H9 (cell line): ENCODE measurements at regions not wholly inside any gene's neighbourhood (a gene's known extent, or its start where the extent isn't known, plus 50 kb on each side); places are given as distances from the start of the nearest gene placed in this dataset.

Experiments used
- DNase-seq: peaks from one replicate; pipeline ENCODE4 v3.0.0-alpha.2; 2017
- H2AFZ ChIP-seq: one replicate; pipeline ENCODE4 v1.6.1; 2013; ENCODE audit warnings: mild to moderate bottlenecking, low read length, control low read depth, moderate library complexity
- H2AK5ac ChIP-seq: 2 replicates; pipeline ENCODE4 v1.6.1; 2013; ENCODE audit warnings: low read length, control low read depth, mixed read lengths; ENCODE audit not compliant: insufficient read length
- H2BK120ac ChIP-seq: one replicate; pipeline ENCODE4 v1.6.1; 2013; ENCODE audit warnings: low read depth, mild to moderate bottlenecking, low read length, control low read depth, inconsistent platforms; ENCODE audit not compliant: poor library complexity, severe bottlenecking
- H2BK12ac ChIP-seq: 2 replicates; pipeline ENCODE4 v1.6.1; 2013; ENCODE audit warnings: low read length, control low read depth, mixed read lengths, low read depth; ENCODE audit not compliant: insufficient read length
- H2BK15ac ChIP-seq: 2 replicates; pipeline ENCODE4 v1.6.1; 2013; ENCODE audit warnings: low read depth, low read length, control low read depth
- H2BK20ac ChIP-seq: one replicate; pipeline ENCODE4 v1.6.1; 2013; ENCODE audit warnings: low read depth, mild to moderate bottlenecking, low read length, control low read depth, inconsistent platforms; ENCODE audit not compliant: poor library complexity, severe bottlenecking
- H2BK5ac ChIP-seq: 2 replicates; pipeline ENCODE4 v1.6.1; 2013; ENCODE audit warnings: low read length, control low read depth, mixed read lengths; ENCODE audit not compliant: insufficient read length
- H3K14ac ChIP-seq: 2 replicates; pipeline ENCODE4 v1.6.1; 2013; ENCODE audit warnings: low read length, control low read depth; ENCODE audit not compliant: insufficient read depth
- H3K18ac ChIP-seq: 2 replicates; pipeline ENCODE4 v1.6.1; 2013; ENCODE audit warnings: low read depth, mild to moderate bottlenecking, mixed read lengths, low read length, control low read depth; ENCODE audit not compliant: insufficient read length
- H3K23ac ChIP-seq: 2 replicates; pipeline ENCODE4 v1.6.1; 2013; ENCODE audit warnings: low read length, control low read depth, mixed read lengths, low read depth; ENCODE audit not compliant: insufficient read length
- H3K23me2 ChIP-seq: 2 replicates; pipeline ENCODE4 v1.6.1; 2013; ENCODE audit warnings: low read depth, mild to moderate bottlenecking, mixed read lengths, low read length, control low read depth; ENCODE audit not compliant: insufficient read length, poor library complexity, severe bottlenecking
- H3K27ac ChIP-seq: 2 replicates; pipeline ENCODE4 v1.5.1; 2013; ENCODE audit warnings: low read length, control low read depth, mixed read lengths, low read depth; ENCODE audit not compliant: insufficient read length
- H3K27me3 ChIP-seq: 2 replicates; pipeline ENCODE4 v1.6.1; 2013; ENCODE audit warnings: low read length, control low read depth, inconsistent platforms; ENCODE audit not compliant: insufficient read depth
- H3K4ac ChIP-seq: 2 replicates; pipeline ENCODE4 v1.6.1; 2013; ENCODE audit warnings: low read depth, mild to moderate bottlenecking, control low read depth, inconsistent platforms, low read length, moderate library complexity
- H3K4me1 ChIP-seq: 2 replicates; pipeline ENCODE4 v1.6.1; 2013; ENCODE audit warnings: low read length, control low read depth, inconsistent platforms; ENCODE audit not compliant: insufficient read depth
- H3K4me2 ChIP-seq: 2 replicates; pipeline ENCODE4 v1.6.1; 2013; ENCODE audit warnings: low read length, control low read depth, mixed read lengths; ENCODE audit not compliant: insufficient read length, insufficient read depth
- H3K56ac ChIP-seq: 2 replicates; pipeline ENCODE4 v1.6.1; 2013; ENCODE audit warnings: low read depth, mild to moderate bottlenecking, mixed read lengths, low read length, control low read depth; ENCODE audit not compliant: insufficient read length
- H3K79me1 ChIP-seq: 2 replicates; pipeline ENCODE4 v1.6.1; 2013; ENCODE audit warnings: low read depth, mild to moderate bottlenecking, moderate library complexity, low read length, control low read depth, inconsistent platforms; ENCODE audit not compliant: insufficient read depth, poor library complexity, severe bottlenecking
- H3K79me2 ChIP-seq: 2 replicates; pipeline ENCODE4 v1.6.1; 2013; ENCODE audit warnings: low read length, control low read depth, inconsistent platforms; ENCODE audit not compliant: insufficient read depth
- H3K9ac ChIP-seq: 2 replicates; pipeline ENCODE4 v1.6.1; 2013; ENCODE audit warnings: low read length, control low read depth, mixed read lengths; ENCODE audit not compliant: insufficient read length; ENCODE audit errors: extremely low read depth
- H3K9me3 ChIP-seq: one replicate; pipeline ENCODE4 v1.6.1; 2013; ENCODE audit warnings: low read depth, low read length, inconsistent platforms; ENCODE audit not compliant: control insufficient read depth
- H3T11ph ChIP-seq: one replicate; pipeline ENCODE4 v1.6.1; 2013; ENCODE audit warnings: mild to moderate bottlenecking, low read length, control low read depth, inconsistent platforms
- H4K20me1 ChIP-seq: one replicate; pipeline ENCODE4 v1.6.1; 2013; ENCODE audit not compliant: control insufficient read depth, insufficient read length, insufficient read depth
- H4K5ac ChIP-seq: 2 replicates; pipeline ENCODE4 v1.6.1; 2013; ENCODE audit warnings: low read depth, mild to moderate bottlenecking, mixed read lengths, low read length, control low read depth; ENCODE audit not compliant: insufficient read length
- H4K8ac ChIP-seq: replicated peaks from 2 replicates; pipeline ENCODE4 v1.6.1; 2013; ENCODE audit warnings: low read length, control low read depth, mixed read lengths, low read depth; ENCODE audit not compliant: insufficient read length
- H4K91ac ChIP-seq: 2 replicates; pipeline ENCODE4 v1.6.1; 2013; ENCODE audit warnings: low read depth, mild to moderate bottlenecking, moderate library complexity, mixed read lengths, low read length, control low read depth; ENCODE audit not compliant: insufficient read length
- H3K27ac Mint-ChIP-seq, 3 experiments: 2 replicates in 2 of 3; 3 replicates in 1 of 3; pipeline ENCODE4 v1.8.0; 2020 to 2021; ENCODE audit warnings: mixed read lengths in 3 of 3, mild to moderate bottlenecking in 1 of 3, moderate library complexity in 1 of 3
- H3K27me3 Mint-ChIP-seq: 2 replicates; pipeline ENCODE4 v1.8.0; 2021; ENCODE audit warnings: low read depth, mild to moderate bottlenecking, moderate library complexity, mixed read lengths
- H3K36me3 Mint-ChIP-seq, 3 experiments: 2 replicates in 2 of 3; 3 replicates in 1 of 3; pipeline ENCODE4 v1.8.0; 2020 to 2021; ENCODE audit warnings: low read depth in 3 of 3, mixed read lengths in 3 of 3; ENCODE audit not compliant: insufficient read depth in 1 of 3
- H3K4me1 Mint-ChIP-seq, 2 experiments: 2 replicates each; pipeline ENCODE4 v1.8.0; 2020; ENCODE audit warnings: mixed read lengths in 2 of 2
- H3K4me3 Mint-ChIP-seq, 2 experiments: 2 replicates in 1 of 2; 3 replicates in 1 of 2; pipeline ENCODE4 v1.8.0; 2020 to 2021; ENCODE audit warnings: mild to moderate bottlenecking in 2 of 2, mixed read lengths in 2 of 2, moderate library complexity in 1 of 2
- H3K9me3 Mint-ChIP-seq, 2 experiments: 2 replicates in 1 of 2; 3 replicates in 1 of 2; pipeline ENCODE4 v1.8.0; 2020; ENCODE audit warnings: mild to moderate bottlenecking in 2 of 2, mixed read lengths in 2 of 2, moderate library complexity in 1 of 2
- WGBS: extraction: QIAGEN DNeasy Blood & Tissue Kit; methylation state at CpG from one replicate; pipeline ENCODE4 v1.1.7; 2013; ENCODE audit warnings: missing lambda C conversion rate, low lambda C conversion rate, mixed read lengths; ENCODE audit not compliant: insufficient read length; ENCODE audit errors: extremely low coverage; 5-methylcytosine and 5-hydroxymethylcytosine counted together
- TF ChIP-seq, protein P1 (sequence below): fragments of 200-600 bp; sonication (generic); conservative IDR thresholded peaks from 3 replicates; pipeline ENCODE4 v1.8.0; 2021; ENCODE audit warnings: antibody characterized with exemption, mild to moderate bottlenecking

- Histone ChIP-seq H2BK120ac (no peak overlapping the region), H2BK5ac (no peak overlapping the region), H3K27ac (no peak overlapping the region), H2AK5ac (no peak overlapping the region), H3K27me3 (no peaks in the 10 kb centered on the region), H3K23me2 (no peaks in the 10 kb centered on the region), H3K79me1 (no peaks in the 10 kb centered on the region), H3K56ac (no peak overlapping the region), H3T11ph (no peak overlapping the region), H3K14ac (no peak overlapping the region), H2BK15ac (no peak overlapping the region), H4K8ac (no peak overlapping the region), H3K79me2 (no peaks in the 10 kb centered on the region), H3K18ac (no peak overlapping the region), H4K20me1 (no peaks in the 10 kb centered on the region), H2AFZ (no peak overlapping the region), H4K5ac (no peak overlapping the region), H4K91ac (no peak overlapping the region), H2BK20ac (no peak overlapping the region), H2BK12ac (no peak overlapping the region), H3K4ac (no peak overlapping the region), H3K4me2 (no peak overlapping the region), H3K23ac (no peak overlapping the region), H3K9me3 (no peaks in the 10 kb centered on the region), H3K9ac (no peak overlapping the region), H3K4me1 (no peaks in the 10 kb centered on the region; the same call in 1 of the 2 replicates)
- WGBS: no CpG with 5 or more reads among the region's 1 CpG
- TF ChIP-seq, protein P1, sequence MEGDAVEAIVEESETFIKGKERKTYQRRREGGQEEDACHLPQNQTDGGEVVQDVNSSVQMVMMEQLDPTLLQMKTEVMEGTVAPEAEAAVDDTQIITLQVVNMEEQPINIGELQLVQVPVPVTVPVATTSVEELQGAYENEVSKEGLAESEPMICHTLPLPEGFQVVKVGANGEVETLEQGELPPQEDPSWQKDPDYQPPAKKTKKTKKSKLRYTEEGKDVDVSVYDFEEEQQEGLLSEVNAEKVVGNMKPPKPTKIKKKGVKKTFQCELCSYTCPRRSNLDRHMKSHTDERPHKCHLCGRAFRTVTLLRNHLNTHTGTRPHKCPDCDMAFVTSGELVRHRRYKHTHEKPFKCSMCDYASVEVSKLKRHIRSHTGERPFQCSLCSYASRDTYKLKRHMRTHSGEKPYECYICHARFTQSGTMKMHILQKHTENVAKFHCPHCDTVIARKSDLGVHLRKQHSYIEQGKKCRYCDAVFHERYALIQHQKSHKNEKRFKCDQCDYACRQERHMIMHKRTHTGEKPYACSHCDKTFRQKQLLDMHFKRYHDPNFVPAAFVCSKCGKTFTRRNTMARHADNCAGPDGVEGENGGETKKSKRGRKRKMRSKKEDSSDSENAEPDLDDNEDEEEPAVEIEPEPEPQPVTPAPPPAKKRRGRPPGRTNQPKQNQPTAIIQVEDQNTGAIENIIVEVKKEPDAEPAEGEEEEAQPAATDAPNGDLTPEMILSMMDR: no peak
- no peak for DNase-seq
- Mint-ChIP-seq H3K9me3 (no peaks in the 10 kb centered on the region), H3K4me3 (no peak overlapping the region), H3K4me1 (peaks cover 28 to 29% of the 10 kb centered on the region in 2 experiments), H3K36me3 (no peaks in the 10 kb centered on the region), H3K27ac (no peak overlapping the region; a peak in 1 of 7 replicates), H3K27me3 (no peaks in the 10 kb centered on the region)
Observed at GRCh38 chr14:51428981-51429380, 188.9 kb downstream of the TMX1 start.
